Neural progenitor cell (in vitro differentiated cells): ENCODE measurements at regions not wholly inside any gene's neighbourhood (a gene's known extent, or its start where the extent isn't known, plus 50 kb on each side); places are given as distances from the start of the nearest gene placed in this dataset.

Experiments
- DNase-seq: peaks from one replicate; pipeline ENCODE4 v3.0.0-alpha.2; 2016; ENCODE audit warnings: low spot score
- H2AFZ ChIP-seq: fragments of 200-600 bp; sonication (generic); replicated peaks from 2 replicates; pipeline ENCODE4 v1.6.1; 2016; ENCODE audit warnings: antibody characterized with exemption
- H3F3A ChIP-seq: fragments of 200-600 bp; sonication (generic); 2 replicates; pipeline ENCODE4 v1.6.1; 2016; ENCODE audit warnings: antibody characterized with exemption, low read depth
- H3K27ac ChIP-seq: fragments of 200-600 bp; sonication (generic); 2 replicates; pipeline ENCODE4 v1.5.1; 2016; ENCODE audit warnings: mild to moderate bottlenecking
- H3K27me3 ChIP-seq: fragments of 200-600 bp; sonication (generic); 2 replicates; pipeline ENCODE4 v1.6.1; 2016; ENCODE audit warnings: mild to moderate bottlenecking, moderate library complexity
- H3K36me3 ChIP-seq: fragments of 200-600 bp; sonication (generic); 2 replicates; pipeline ENCODE4 v1.5.1; 2016
- H3K4me1 ChIP-seq: fragments of 200-600 bp; sonication (generic); 2 replicates; pipeline ENCODE4 v1.6.1; 2016; ENCODE audit warnings: mixed run types
- H3K4me2 ChIP-seq: fragments of 200-600 bp; sonication (generic); 2 replicates; pipeline ENCODE4 v1.6.1; 2016
- H3K4me3 ChIP-seq: fragments of 200-600 bp; sonication (generic); 2 replicates; pipeline ENCODE4 v1.5.1; 2016
- H3K79me2 ChIP-seq: fragments of 200-600 bp; sonication (generic); 2 replicates; pipeline ENCODE4 v1.6.1; 2016; ENCODE audit warnings: low read depth
- H3K9ac ChIP-seq: fragments of 200-600 bp; sonication (generic); 2 replicates; pipeline ENCODE4 v1.6.1; 2016
- H3K9me3 ChIP-seq: fragments of 200-600 bp; sonication (generic); 2 replicates; pipeline ENCODE4 v1.5.1; 2016; ENCODE audit warnings: low read depth
- H4K20me1 ChIP-seq: fragments of 200-600 bp; sonication (generic); 2 replicates; pipeline ENCODE4 v1.6.1; 2016; ENCODE audit warnings: low read depth
- H3K27ac Mint-ChIP-seq: 3 replicates; pipeline ENCODE4 v1.8.0; 2021; ENCODE audit warnings: mixed read lengths
- H3K27me3 Mint-ChIP-seq: 2 replicates; pipeline ENCODE4 v1.8.0; 2022; ENCODE audit warnings: low read depth, mild to moderate bottlenecking, inconsistent platforms, moderate library complexity, mixed read lengths; ENCODE audit not compliant: insufficient read depth
- H3K36me3 Mint-ChIP-seq: 3 replicates; pipeline ENCODE4 v1.8.0; 2021; ENCODE audit warnings: mixed read lengths
- H3K4me1 Mint-ChIP-seq: 3 replicates; pipeline ENCODE4 v1.8.0; 2021; ENCODE audit warnings: mixed read lengths
- H3K4me3 Mint-ChIP-seq: 3 replicates; pipeline ENCODE4 v1.8.0; 2021; ENCODE audit warnings: mild to moderate bottlenecking, moderate library complexity, mixed read lengths
- H3K9me3 Mint-ChIP-seq: 3 replicates; pipeline ENCODE4 v1.8.0; 2020; ENCODE audit warnings: mixed read lengths
- CTCF ChIP-seq: fragments of 200-600 bp; sonication (generic); IDR thresholded peaks from 2 replicates; pipeline ENCODE4 v1.5.1; 2017; ENCODE audit warnings: antibody characterized with exemption, mild to moderate bottlenecking
- EZH2 ChIP-seq: fragments of 200-600 bp; sonication (generic); IDR thresholded peaks from 2 replicates; pipeline ENCODE4 v1.6.1; 2017; ENCODE audit warnings: antibody characterized with exemption, mild to moderate bottlenecking, moderate library complexity
- EZH2phosphoT487 ChIP-seq: fragments of 200-600 bp; sonication (generic); IDR thresholded peaks from 2 replicates; pipeline ENCODE4 v1.6.1; 2017; ENCODE audit warnings: antibody characterized with exemption

GRCh38 chr1:238232084-238232710 lies 341.5 kb upstream of the ZP4 start:
- no peaks in the 10 kb centered on the region for H3K36me3 ChIP-seq
- H3K9ac ChIP-seq: no peak overlapping the region
- Mint-ChIP-seq H3K9me3 (peaks cover 2% of the 10 kb centered on the region), H3K36me3 (no peaks in the 10 kb centered on the region), H3K4me1 (no peaks in the 10 kb centered on the region), H3K4me3 (no peak overlapping the region), H3K27me3 (no peaks in the 10 kb centered on the region), H3K27ac (no peak overlapping the region)
- no peaks in the 10 kb centered on the region for H3K9me3 ChIP-seq
- no peak overlapping the region for H3K4me2 ChIP-seq
- H3K4me1 ChIP-seq: no peaks in the 10 kb centered on the region
- no peaks in the 10 kb centered on the region for H3K27me3 ChIP-seq
- no peak overlapping the region for H3K4me3 ChIP-seq
- no peak for DNase-seq
- no peak overlapping the region for H3K27ac ChIP-seq
- TF ChIP-seq CTCF (no peak), EZH2 (no peak), EZH2phosphoT487 (no peak)
- no peaks in the 10 kb centered on the region for H3K79me2 ChIP-seq
- H4K20me1 ChIP-seq: no peaks in the 10 kb centered on the region
- H3F3A ChIP-seq: no peaks in the 10 kb centered on the region
- no peak overlapping the region for H2AFZ ChIP-seq

GRCh38 chr1:238226810-238227209 lies 336.1 kb upstream of the ZP4 start:
- Mint-ChIP-seq H3K36me3 (no peaks in the 10 kb centered on the region), H3K9me3 (no peaks in the 10 kb centered on the region), H3K4me1 (no peaks in the 10 kb centered on the region), H3K4me3 (no peak overlapping the region), H3K27ac (no peak overlapping the region), H3K27me3 (no peaks in the 10 kb centered on the region)
- Histone ChIP-seq H3K36me3 (no peaks in the 10 kb centered on the region), H3K9ac (no peak overlapping the region), H3K9me3 (no peaks in the 10 kb centered on the region), H3K27ac (no peak overlapping the region), H3K4me2 (no peak overlapping the region), H4K20me1 (no peaks in the 10 kb centered on the region), H3K4me3 (no peak overlapping the region), H3K27me3 (no peaks in the 10 kb centered on the region), H3K79me2 (no peaks in the 10 kb centered on the region), H3F3A (no peaks in the 10 kb centered on the region), H3K4me1 (no peaks in the 10 kb centered on the region), H2AFZ (no peak overlapping the region)
- DNase-seq: peak; percentile 19
- no peak for TF ChIP-seq EZH2phosphoT487
- no peak for TF ChIP-seq CTCF
- no peak for TF ChIP-seq EZH2

- Histone ChIP-seq H3K79me2 (no peaks in the 10 kb centered on the region), H3K27ac (no peak overlapping the region), H3K9ac (no peak overlapping the region), H2AFZ (no peak overlapping the region), H3F3A (no peaks in the 10 kb centered on the region), H3K27me3 (no peaks in the 10 kb centered on the region), H3K4me3 (no peak overlapping the region), H4K20me1 (no peaks in the 10 kb centered on the region), H3K36me3 (no peaks in the 10 kb centered on the region), H3K9me3 (no peaks in the 10 kb centered on the region), H3K4me2 (no peak overlapping the region), H3K4me1 (no peaks in the 10 kb centered on the region)
- no peak for TF ChIP-seq EZH2
- no peak for TF ChIP-seq EZH2phosphoT487
- no peak for TF ChIP-seq CTCF
- no peaks in the 10 kb centered on the region for H3K36me3 Mint-ChIP-seq
- no peak for DNase-seq
- no peaks in the 10 kb centered on the region for H3K9me3 Mint-ChIP-seq
- H3K27me3 Mint-ChIP-seq: no peaks in the 10 kb centered on the region
- H3K4me1 Mint-ChIP-seq: no peaks in the 10 kb centered on the region
- H3K27ac Mint-ChIP-seq: no peak overlapping the region
- H3K4me3 Mint-ChIP-seq: no peak overlapping the region
These were observed 332.4 kb upstream of the ZP4 start for GRCh38 chr1:238223076-238223640.
